LNCaP clone FGC (cell line): ENCODE measurements at regions not wholly inside any gene's neighbourhood (a gene's known extent, or its start where the extent isn't known, plus 50 kb on each side); places are given as distances from the start of the nearest gene placed in this dataset.

Experiments used
- DNase-seq: peaks from one replicate; pipeline ENCODE4 v3.0.0-alpha.2; 2011; ENCODE audit warnings: low read depth
- H3K4me3 ChIP-seq: 2 replicates; pipeline ENCODE4 v1.5.1; 2011; ENCODE audit warnings: mild to moderate bottlenecking, low read depth, low read length, control low read depth
- TF ChIP-seq, protein P1 (sequence below): IDR thresholded peaks from 2 replicates; pipeline ENCODE4 v1.5.1; 2012; ENCODE audit warnings: mild to moderate bottlenecking; ENCODE audit not compliant: control insufficient read depth, insufficient read depth; ENCODE audit errors: extremely low read depth

DNA sequence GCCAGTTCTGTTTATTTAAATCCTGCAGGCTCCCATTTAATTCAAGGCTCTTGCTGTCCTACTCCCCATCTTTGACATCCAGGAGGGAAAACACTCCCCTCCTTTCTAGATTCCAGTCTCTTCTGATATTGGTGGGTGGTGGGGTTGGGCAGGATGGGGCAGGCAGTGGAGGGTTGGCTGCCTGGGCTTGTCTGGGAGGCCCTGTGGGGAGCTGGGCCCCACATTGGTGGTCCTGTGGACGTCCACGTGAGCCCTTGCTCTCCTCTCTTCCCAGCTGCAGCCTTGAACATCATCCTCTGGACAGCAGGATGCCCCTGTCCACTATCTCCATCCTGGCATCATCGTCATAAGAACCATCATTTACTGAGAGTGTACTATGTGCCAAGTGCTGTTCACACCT lies 108.9 kb upstream of the PCBD1 start:
- DNase-seq, result no peak
- no peak overlapping the region for H3K4me3 ChIP-seq
- TF ChIP-seq, protein P1, sequence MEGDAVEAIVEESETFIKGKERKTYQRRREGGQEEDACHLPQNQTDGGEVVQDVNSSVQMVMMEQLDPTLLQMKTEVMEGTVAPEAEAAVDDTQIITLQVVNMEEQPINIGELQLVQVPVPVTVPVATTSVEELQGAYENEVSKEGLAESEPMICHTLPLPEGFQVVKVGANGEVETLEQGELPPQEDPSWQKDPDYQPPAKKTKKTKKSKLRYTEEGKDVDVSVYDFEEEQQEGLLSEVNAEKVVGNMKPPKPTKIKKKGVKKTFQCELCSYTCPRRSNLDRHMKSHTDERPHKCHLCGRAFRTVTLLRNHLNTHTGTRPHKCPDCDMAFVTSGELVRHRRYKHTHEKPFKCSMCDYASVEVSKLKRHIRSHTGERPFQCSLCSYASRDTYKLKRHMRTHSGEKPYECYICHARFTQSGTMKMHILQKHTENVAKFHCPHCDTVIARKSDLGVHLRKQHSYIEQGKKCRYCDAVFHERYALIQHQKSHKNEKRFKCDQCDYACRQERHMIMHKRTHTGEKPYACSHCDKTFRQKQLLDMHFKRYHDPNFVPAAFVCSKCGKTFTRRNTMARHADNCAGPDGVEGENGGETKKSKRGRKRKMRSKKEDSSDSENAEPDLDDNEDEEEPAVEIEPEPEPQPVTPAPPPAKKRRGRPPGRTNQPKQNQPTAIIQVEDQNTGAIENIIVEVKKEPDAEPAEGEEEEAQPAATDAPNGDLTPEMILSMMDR, result no peak

DNA sequence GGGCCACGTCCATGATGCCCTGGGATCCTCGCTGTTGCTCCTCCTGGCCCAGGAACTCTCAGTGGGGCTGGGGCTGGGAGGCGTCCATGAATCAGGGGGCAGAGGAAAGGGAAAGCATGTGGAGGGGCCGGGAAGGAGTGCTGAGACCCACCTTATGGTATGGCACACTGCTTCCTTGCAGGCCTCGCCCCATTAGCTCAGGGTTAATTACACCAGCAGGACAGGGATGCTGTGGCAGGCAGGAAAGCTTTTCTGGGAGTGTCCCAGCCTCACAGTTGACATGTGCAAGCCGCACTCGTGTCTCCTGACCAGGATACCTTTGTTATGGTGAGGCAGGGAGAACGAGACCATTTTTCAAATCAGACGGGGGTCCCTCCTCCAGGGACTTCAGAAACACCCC lies 109.7 kb upstream of the PCBD1 start:
- DNase-seq, result no peak
- TF ChIP-seq, protein P1, result no peak
- no peak overlapping the region for H3K4me3 ChIP-seq

DNA sequence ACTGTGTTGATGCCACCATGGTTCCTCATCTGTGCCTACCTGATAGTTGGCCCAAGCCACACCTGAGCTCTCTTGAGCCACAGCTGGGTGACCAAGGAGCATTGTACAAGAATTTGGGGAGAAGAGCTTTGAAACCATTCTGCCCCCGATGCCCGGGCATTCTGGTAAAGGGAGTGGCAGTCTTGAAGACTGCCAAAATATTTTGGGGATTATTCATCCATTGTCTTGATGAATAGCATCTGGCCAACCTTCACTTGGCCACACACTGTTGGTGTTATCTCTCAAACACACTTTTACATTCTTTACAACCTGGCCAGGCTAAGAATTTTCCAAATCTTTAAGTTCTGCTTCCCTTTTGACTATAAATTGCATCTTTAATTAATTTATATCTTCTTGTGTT lies 113.1 kb upstream of the PCBD1 start:
- H3K4me3 ChIP-seq, result no peak overlapping the region
- TF ChIP-seq, protein P1, result no peak
- no peak for DNase-seq

DNA sequence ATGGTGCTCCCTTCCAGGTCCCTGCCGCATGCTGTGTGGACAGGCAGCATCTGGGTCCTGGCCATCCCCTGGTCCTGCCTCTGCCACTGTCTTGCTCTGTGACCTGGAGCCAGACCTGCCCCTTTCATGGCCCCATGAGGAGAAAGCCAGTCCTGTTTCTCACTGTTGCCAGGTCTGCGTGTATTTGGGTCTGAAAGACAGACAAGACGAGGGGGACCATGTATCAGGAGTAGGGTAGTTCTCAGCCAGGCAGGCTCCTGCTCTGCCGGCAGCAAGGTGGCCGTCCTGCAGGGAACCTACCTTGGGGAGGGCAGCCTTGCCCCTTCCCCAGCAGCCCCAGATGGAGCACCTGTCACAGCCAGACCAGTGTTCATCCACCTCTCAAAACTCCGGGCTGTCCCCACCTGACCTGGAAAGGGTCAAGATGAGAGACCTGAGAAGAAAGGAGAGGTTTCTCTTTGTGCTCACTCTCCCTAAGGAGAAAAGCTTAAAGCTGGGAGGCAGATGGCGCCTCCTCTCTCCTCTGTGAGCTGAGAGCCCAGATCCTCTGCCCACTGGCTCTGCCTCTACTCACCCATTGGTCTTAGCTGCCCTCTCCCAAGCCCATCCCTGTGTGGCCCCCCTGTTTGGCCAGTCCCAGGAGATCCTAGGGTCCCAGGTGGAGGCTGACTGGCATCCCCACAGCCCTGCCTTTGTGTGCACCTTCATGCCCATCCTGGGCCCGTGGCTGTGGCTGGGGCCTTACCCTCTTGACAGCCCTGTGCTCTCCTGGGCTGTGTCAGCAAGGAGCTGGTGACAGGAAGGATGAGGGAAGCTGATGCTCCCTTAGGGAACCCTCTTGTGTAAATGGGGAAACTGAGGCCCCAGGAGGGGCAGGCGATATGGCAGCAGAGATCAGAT lies 116.1 kb upstream of the PCBD1 start:
- no peak for DNase-seq
- TF ChIP-seq, protein P1, result no peak
- H3K4me3 ChIP-seq, result no peak overlapping the region

DNA sequence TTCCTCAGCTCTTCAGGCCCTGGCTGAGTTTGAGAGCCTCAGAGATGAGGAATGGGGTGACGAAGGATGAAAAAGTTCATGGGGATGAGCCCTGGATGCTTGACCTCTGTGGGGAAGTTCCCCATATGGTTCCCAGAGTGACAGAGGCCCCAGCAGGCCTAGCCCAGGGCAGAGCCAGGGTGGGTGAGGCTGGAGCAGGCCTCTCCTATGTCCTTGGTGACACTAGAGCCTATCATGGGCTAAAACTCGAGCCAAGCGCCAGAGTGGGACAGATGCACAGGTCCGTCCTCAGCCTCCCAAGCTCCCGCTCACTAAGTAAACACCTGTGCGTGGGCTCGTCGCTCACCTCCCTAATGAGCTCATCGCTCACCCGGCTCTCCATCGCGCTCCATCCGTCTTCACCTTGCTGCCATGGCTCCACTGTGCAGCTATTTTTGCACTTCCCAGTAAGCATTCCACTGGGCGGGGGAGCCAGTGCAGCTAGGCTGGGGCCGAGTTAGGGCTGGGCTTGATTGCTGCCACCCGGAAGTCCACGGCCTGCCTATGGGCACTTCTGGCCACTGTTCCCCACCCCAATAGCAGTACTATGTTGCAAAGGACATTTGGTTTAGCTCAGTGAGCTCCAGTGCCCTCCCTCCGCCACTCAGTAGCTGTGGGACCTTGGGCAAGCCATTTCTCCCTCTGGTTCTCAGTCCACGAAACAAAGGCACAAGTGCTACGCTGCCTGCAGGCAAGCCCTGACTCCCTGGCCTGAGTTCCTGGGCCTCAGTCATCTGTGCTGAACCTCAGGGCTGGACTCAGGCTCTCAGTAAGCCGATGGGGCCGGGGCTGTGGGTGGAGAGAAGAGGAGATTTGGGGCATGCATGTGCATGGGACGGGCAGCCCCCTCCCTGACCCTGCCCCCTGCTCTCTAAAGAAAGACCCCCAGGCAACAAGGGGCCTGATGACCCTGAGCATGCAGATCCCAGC lies 117.3 kb upstream of the PCBD1 start:
- no peak for DNase-seq
- TF ChIP-seq, protein P1, result no peak
- no peak overlapping the region for H3K4me3 ChIP-seq

DNA sequence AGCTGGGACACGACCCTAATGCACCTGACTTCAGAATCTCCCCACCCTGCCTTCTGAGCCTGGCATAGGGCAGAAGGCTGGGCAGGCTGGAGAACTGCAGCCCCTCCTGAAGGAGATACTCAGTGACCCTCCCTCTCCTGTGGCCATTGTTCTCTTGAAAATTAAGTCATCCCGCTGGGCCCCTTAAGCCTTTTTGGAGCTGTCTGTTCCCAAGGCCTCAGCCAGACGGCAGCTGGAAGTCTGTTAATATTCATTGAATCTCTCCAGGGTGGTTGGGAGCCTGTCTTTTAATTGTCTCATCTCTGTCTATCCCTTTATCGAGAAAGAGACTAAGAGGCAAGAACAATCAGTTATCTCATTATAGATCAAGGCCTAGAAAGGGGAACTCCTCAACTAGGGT lies 118.1 kb upstream of the PCBD1 start:
- no peak overlapping the region for H3K4me3 ChIP-seq
- DNase-seq, result no peak
- TF ChIP-seq, protein P1, result no peak
